ENCODE measurements at regions not wholly inside any gene's neighbourhood (a gene's known extent, or its start where the extent isn't known, plus 50 kb on each side); places are given as distances from the start of the nearest gene placed in this dataset.
"Not testable (repeated sequence)": the region's sequence is repeated elsewhere in the genome, so short reads cannot be mapped to it uniquely, and the experiment has no call there.

DNA sequence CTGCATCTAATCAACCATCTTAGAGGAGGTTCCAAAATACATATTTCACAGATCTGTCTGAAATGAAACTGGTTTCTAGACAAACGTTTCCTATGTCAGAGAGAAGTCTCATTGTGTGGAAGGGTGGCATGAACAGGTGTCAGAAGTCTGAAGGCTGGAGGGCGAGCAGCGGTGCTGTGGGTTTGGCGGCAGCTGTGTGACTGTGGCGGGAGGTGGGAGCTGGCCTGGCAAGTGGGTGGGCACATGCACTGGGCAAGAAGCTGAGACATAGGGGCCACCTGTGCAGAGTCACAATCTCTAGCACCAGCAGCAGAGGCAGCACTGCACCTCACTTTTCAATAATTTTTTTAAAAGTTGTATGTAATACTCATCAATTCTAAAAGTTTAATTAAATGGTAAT, 346.3 kb downstream of the DSC3 start:
- no peak for DNase-seq

DNA sequence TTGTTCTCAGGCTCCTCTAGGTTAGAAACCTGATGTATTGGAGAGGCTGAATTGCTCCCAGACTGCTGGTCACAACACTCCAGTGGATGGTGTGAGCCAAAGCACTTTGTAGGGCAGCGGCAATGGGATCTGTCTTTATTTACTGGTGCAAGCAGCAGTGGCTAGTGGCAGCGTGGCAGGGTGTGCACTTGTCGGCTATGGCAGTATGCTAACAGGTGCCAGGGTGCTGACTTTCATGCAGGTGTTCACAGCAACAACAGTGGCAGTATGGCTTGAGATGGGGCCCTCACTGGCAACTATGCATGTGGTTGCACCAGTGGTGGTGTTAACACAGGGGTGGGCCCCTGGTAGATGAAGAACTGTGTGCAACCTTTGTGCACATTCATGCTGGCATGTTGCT, 347.8 kb downstream of the DSC3 start:
- DNase-seq: no peak

DNA sequence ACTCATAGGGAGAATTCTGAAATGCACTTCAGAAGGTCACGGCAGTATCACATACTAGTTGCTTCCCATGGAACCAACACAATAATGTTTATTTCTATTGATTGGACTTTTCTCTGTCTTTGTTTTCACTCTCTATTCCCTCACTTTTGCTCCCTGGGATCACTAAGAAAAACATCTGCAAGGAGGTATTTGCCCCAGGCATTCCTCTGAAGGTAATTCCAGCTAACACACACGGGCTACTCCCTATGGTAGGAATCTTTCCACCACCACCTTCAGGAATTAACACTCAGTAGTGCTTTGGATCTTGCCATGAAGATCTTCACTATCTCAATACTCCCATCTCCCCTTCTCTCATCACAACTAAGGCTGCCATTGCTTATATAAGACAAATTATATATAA, 353.3 kb downstream of the DSC3 start:
- DNase-seq: no peak

DNA sequence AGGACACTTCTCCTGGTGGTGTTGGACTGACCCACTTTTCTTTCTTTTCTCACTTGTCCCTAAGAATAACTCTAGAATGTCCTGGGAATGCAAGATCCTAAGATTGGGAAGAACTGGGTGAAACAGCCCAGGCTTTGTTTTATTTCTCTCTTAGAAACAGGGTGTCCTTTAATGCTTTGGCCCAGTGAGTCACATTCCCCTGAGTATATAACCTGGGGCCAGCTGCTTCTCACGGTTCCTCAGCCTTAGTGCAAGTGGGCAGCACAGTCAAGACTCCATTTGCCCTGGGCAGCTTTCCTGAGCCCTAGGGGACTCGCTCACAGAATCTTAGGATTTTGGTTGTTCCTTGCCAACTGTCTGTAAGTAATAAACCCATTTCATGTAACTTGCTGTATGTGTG, 355.0 kb downstream of the DSC3 start:
- DNase-seq: no peak

DNA sequence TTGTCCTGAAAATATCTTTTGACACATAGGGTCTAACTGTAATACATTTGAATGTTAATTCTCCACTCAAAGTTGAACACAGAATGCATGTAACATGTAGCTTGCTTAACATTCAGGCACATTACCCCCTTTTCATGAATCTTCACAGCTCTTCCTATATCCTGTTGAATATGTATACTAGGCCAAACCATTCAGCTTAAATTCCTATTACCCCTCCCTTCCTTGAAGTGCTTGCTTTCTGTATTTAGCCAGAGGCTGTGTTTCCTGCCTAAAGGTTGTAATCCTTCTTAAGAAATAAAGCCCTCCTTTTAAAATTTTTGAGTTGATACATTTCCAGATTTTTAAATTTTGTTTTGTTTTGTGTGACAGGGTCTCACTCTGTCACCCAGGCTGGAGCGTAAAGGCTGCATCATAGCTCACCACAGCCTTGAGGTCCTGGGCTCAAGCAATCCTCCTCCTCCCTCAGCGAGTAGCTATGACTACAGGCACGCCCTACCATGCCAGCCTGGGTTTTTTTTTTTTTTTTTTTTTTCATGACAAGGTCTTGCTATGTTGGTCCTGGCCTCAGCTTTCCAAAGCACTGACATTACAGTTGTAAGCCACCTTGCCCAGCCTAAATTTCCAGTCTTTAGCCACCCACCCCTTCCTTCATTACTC, 357.6 kb downstream of the DSC3 start:
- DNase-seq: no peak

DNA sequence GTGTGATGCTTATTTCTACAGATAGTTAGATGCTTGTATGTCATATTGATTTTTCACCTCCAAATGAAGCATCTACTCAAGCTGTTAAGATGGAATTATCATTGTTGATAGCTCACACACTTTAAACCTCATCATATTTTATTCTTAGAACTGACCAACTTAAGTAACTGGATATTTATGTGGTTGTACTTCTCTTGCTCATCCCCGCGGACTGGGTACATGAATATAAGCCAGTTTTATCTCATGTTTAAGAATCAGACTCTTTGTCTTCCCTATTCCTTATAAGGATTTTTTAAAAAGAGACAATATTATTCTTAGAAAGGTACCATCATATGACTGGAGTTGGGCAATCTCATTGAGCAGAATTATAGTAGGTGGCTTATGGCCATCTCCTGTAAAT, 358.7 kb downstream of the DSC3 start:
- DNase-seq: no peak

DNA sequence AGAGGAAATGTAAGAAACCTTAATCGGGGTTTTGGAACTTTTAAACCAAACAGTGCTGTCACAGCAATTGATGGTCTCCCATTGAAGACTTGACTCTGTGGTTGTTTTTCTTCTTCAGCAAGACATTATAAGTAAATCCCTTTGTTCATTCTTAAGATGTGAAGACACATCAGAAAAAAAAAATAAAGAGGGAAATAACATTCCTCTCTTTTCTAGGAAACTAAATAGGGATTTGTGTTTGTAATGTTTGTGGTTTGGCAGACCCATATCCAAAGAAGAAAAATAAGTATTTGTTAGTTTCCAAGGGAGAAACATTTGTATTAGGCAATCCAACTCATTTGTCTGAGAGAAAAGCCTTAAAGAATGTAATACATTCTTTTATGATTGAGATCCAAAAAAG, 359.9 kb downstream of the DSC3 start:
- no peak for DNase-seq

DNA sequence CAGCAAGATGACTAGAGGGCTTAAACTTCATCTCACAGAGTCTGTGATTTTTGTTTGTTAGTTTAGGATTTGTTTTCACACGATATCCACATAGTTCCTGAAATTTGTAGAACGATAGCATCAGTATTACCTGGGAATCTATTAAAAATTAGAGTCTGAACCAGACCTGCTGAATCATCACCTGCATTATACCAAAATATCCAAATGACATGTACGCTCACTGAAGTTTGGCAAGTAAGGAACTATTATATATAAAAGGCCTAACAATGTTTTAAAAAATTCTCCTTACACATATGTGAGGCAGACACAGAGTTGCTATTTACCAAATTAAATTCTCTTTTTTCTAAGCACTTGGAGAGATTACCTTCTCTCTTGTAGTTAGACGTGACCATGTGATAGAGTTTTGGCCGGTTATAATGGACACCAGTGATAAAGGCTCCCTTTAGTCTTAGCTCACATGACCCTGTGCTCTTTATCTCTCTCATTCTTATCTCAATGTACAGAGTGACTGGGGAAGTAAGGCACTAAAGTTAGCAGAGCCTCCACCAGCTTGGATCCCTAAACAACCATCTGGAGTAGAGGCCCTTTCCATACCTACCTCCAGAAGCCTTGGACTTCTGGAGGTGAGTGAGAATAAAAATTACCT, 363.1 kb downstream of the DSC3 start:
- DNase-seq: no peak

DNA sequence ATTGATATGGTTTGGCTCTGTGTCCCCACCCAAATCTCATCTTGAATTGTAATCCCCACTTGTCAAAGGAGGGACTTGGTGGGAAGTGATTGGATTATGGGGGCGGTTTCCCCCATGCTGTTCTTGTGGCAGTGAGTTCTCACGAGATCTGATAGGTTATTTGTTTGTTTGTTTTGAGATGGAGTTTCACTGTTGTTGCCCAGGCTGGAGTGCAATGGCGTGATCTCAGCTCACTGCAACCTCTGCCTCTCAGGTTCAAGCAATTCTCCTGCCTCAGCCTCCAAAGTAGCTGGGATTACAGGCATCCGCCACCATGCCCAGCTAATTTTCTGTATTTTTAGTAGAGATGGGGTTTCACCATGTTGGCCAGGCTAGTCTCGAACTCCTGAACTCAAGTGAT, 364.7 kb downstream of the DSC3 start:
- DNase-seq: not testable (repeated sequence)

DNA sequence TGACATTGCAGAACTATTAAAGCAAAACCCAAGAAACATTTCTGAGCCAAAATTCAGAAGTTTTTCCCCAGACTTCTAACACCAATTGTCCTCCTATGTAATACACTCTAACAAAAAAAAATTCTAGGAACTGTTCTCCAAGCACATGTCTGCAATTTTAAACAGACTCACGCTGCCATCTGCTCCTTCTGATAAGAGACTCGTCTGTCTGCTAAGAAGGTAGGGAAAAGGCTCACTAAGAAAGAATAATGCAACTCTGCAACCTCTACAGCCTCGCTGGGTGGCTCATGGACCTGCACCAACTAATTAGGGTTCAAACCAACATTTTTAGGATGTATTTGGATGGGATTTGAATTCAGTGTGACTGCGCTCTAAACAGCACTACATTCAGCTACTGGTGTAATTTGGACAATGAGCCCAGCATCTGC, 366.5 kb downstream of the DSC3 start:
- DNase-seq: no peak

DNA sequence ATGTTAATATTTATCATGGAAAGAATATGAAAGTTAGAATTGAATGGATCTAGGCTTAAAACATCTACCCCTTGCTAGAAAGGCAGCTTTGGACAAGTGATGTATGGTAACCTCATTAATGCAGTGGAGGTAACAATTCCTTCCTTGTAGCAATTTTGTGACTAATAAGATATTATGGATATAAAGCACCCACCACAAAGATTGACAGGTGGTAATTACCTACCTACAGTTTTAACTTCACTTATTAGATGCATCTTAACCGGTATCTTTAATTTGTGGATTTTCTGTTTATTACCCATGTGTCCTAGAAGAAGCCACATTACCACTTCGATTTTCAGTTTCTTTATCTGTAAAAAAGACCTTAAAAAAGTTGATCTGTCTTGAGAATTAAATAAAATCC, 367.0 kb downstream of the DSC3 start:
- no peak for DNase-seq

DNA sequence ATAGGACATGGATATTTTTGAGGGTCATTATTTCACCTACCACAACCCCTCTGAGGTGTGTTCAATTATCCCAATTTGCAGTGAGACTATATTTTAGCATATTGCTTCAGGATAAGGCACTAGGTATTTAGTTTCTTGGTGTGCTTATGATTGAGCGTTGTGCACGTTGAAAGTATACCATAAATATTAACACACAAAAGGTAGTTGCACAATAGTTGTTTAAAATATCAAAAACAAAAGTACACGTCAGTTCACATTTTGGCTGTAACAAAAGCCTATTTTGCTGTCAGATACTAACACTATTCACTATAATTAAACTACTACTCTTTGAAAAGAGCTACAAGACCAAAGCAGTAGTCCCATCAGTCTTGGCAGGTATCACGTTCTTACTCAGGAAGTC, 367.5 kb downstream of the DSC3 start:
- DNase-seq: no peak

DNA sequence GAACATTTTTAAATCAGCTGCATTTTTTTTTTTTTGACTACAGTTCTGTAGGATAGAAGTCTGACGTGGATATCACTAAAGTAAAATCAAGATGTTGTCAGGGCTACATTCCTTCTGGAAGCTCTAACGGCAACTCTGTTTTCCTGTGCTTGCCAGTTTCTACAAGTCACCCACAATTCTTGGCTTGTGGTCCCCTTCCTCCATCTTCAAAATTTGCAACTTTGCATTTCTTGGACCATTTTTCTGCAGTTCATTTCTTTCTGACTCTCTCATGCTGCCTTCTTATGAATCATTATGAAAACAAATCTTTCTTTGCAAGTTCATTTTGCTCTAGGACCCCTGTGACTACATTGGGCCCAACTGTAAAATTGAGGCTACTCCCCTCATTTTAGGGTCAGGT, 367.9 kb downstream of the DSC3 start:
- no peak for DNase-seq

DNA sequence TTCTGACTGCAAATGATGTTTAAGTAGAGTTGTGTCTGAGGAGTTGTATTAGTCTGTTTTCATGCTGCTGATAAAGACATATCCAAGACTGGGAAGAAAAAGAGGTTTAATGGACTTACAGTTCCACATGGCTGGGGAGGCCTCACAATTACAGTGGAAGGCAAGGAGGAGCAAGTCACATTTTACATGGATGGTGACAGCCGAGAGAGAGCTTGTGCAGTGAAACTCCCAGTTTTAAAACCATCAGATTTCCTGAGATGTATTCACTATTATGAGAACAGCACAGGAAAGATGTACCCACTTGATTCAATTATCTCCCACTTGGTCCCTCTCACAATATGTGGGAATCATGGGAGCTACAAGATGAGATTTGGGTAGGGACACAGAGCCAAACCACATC, 370.1 kb downstream of the DSC3 start:
- DNase-seq: not testable (repeated sequence)

DNA sequence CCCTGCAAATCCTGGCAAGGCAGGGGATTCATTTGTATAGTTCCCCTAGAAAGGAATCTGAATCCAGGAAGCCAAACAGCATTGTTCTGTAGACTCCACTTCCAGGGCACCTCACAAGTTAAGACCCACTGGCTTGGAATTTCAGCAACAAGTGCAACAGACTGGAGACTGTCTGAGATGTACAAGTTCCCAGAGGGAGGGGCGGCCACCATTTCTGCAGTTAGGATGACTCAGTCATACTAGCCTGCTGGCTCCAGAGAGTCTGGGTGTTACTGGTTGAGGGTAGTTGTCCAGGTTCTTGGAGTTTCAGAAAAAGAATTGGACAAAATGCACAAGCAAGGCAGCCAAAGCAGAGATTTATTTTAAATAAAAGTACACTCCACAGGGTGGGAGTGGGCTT, 384.2 kb downstream of the DSC3 start:
- DNase-seq: no peak

DNA sequence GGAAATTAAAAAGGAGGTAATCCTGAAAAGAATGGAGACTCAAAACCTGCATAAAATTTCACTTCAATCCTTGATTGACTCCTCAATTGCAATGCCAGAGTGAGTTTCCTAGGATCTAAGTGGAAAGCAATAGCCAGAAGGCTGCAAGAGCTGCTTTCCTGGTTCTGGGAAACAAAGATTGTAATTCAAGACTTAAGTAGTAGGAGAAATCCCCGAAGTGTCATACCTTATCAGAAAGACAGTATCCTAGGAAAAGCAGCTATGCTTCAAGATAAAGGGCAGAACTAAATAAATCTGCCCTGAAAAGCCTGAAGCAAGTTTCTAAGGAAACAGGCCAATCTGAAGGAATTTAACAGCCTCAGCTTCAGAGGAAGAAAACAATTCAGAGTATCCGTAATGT, 390.2 kb downstream of the DSC3 start:
- no peak for DNase-seq

DNA sequence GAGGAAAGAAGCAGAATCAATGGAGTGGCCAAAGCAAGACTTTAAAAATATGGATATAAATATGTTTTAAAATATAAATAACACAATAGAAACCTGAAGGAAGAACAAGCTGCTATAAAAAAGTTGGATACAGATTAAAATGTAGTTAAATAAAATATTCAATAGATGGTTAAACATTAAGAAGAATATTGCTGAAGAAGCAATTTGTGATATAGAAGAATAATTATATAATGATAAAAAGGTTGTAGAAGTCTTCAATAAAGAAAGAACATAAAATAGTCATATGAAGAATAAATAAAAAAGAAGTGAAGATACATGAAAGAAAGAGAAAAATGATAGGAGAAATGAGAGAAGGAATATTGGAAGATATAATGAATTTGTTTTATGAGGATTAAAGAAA, 392.0 kb downstream of the DSC3 start:
- DNase-seq: no peak

DNA sequence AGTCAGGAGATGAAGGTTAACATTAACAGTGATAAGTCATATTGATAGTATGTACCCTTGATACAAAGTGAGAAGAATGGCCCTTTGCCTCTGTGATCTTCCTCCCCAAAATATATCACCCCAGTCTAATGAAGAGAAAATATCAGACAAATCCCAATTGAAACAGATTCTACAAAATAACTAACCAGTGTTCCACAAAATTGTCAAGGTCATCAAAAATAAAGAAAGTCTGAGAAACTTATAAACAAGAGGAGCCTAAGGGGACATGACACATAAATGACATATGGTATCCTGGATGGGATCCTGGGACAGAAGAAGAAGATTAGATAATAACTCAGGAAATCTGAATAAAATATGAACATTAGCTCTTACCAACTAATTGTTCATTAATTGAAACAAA, 398.4 kb downstream of the DSC3 start:
- DNase-seq: no peak

DNA sequence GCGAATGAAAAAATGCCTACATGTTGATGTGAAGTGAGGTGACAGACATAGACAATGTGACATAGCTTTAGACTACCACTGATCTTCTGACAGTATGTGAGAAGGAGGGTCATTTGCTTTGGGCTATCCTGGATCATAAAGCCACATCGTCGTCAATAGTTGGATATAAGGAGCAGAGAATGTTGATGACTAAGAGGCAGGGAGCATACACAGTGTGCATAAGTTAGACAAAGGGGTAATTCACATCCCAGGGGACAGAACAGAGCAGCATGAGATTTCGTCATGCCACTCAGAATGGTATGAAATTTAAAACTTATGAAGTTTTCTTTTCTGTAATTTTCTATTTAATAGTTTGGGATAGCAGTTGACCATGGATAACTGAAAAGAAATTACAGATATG, 403.2 kb downstream of the DSC3 start:
- no peak for DNase-seq

DNA sequence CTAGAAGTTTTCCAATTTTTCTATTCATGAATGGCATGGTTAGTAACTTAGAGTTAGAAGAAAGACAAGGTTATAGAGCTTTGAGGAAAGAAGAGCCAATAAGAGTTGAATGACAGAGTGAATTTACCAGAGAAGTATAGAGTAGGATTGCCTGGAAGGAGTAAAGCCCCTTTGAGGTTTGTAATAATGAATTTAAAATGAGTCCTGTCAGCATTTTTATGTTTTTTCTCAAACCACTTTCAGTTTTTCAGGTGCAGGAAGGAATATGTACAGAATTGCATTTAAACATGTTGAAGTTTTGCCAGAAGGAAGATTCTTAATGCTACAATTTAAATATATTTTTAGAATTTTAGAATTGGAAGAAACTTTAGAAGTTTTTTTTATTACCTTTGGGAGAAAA, 408.3 kb downstream of the DSC3 start:
- DNase-seq: no peak

DNA sequence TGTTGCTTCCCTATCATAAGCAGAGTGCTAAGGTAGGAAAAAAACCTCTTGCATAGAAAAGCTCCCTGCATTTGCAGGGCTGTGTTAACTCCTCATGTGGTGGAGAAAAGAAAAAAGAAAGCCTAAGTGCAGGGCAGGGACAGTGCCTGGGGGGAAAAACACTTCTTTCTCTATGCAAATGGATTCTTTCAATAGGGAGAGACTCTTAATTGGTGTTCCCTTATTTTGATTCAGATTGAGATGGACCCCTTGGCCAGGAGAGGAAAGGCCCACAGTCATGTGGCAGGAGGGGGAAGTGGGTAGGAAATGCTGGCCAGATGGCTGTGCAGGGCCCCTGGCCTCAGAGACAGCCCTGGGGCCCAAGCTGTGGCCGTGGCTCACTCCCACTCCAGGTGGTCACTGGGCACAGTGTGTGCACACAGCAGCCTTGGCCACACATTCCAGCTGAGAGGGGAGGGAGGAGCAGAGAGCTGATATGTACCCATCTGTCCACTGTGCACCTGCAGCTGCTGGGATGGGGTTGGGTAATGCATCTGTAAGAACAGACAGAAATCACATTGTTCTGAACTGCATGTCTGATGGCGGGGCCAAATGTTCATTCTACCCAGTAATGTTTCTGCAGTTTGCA, 410.4 kb downstream of the DSC3 start:
- no peak for DNase-seq

DNA sequence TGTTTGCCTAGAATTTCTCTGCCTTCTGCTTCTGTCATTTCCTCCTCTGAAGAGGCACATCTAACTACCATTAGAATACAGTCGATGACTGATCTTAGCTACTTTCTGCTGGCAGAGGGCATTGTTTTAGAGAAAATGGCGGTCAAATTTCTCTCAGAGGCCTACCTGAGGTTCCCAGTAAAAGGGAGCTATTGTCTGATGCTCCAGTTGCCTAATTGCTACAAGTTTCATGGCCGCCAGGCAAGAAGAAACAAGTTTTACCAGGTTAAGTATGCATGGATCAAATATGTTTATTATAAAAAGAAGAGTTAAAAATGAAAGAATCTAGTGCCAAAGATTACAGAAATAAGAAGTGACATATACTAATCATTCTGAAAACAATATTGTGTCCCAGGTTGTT, 416.6 kb downstream of the DSC3 start:
- DNase-seq: no peak

DNA sequence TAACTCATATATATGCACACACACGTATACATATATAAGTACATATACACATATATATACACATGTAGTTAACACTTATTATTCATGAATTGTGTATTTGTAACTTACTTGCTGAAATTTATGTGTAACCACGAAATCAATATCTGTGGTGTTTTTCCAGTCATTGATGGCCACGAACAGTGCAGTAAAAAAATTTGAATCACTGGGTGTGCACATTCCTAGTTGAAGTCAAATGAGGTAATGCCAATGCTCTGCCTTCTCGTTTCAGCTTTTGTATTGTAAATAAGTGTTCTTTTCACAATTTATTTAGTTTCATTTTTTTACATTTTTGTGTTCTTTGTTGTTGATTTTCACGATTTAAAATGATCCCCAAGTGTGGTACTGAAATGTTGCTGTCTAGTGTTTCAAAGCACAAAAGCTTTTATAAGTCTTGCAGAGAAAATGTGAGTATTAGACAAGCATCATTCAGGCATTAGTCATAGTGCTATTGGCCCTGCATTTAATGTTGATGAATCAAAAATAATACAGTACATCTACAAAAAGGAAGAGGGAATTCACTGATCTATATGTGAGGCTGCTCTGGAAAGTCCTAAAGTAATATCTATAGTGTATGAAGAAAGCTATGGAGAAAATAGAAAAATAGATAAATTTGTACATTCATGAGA, 419.0 kb downstream of the DSC3 start:
- no peak for DNase-seq

DNA sequence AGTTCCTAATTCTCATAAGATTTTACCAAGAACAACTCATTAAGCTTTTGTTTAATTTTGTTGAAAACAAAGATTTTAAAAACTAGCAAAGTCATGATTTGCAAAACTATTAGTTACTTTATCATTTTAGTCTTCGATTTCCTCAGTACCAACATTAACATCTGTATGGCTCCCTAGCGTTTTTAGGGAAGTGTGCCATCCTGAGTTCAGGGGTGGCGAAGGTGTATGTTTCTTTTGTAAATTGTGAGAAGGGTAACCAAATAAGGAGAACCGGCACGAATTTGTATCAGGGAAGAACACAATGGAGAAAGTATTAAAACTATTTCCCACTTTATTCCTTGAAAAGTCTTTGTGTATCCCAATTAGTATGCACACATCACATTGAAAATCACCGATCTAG, 419.9 kb downstream of the DSC3 start:
- no peak for DNase-seq

Data from GOT3 (cell line).